IPS DF 4.7 (cell line): ENCODE measurements at regions not wholly inside any gene's neighbourhood (a gene's known extent, or its start where the extent isn't known, plus 50 kb on each side); places are given as distances from the start of the nearest gene placed in this dataset.
"Not testable (repeated sequence)": the region's sequence is repeated elsewhere in the genome, so short reads cannot be mapped to it uniquely, and the experiment has no call there.

ENCODE experiments used
- DNase-seq: peaks from one replicate; pipeline ENCODE4 v3.0.0-alpha.2; 2013; ENCODE audit warnings: low spot score; ENCODE audit errors: extremely low read depth

DNA sequence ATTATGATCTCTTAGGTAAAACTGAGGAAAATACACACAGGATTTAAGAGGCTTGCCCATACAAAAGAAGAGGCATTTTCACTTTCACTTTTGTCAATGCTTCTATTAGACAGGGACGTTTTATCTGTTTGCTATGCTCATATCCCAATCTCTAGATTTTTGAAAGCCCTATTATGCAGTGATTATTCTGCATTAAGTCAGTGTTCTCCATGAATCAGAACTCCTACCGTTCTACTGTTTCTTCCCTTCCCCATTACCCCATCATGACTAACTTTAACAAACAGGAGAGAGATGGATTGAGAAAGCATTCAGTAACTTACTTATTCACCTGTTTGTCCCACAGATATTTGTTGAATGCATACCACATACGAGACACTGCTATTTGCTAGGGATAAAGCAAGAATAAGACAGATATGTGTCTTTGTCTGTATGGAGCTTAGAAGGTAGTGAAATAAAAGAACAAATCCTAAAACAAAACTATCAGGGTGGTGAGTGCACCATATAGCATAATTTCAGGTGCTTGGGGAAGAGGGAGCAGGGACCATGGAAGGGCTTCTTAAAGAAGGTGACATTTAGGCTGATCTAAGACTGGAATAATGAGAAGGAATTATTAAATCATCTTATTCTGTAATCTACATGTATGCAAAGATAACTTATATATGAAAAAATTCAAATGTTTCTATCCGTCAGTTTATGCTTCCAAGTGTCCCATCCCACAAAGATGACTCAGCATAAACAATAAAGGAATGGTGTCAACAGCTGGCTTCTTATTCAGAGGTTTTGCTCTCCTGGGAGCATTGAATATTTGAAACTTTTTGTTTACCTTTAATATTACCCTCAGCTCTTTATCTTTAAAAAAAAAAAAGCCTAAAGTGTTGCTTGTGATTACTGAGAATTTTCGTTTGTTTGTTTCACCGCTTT, 328.1 kb downstream of the HINT1 start:
- no peak for DNase-seq

- not testable (repeated sequence) for DNase-seq
Measured at GRCh38 chr5:130817598-130818384, 347.3 kb downstream of the HINT1 start.

- no peak for DNase-seq
Measured at GRCh38 chr5:130815246-130815645, 349.8 kb downstream of the HINT1 start.

GRCh38 chr5:130808691-130809090, 356.4 kb downstream of the HINT1 start:
- no peak for DNase-seq

- DNase-seq: no peak
Measured at GRCh38 chr5:130805648-130806047, 359.4 kb downstream of the HINT1 start.

- DNase-seq: no peak
Measured at GRCh38 chr5:130805036-130805435, 360.0 kb downstream of the HINT1 start.

DNA sequence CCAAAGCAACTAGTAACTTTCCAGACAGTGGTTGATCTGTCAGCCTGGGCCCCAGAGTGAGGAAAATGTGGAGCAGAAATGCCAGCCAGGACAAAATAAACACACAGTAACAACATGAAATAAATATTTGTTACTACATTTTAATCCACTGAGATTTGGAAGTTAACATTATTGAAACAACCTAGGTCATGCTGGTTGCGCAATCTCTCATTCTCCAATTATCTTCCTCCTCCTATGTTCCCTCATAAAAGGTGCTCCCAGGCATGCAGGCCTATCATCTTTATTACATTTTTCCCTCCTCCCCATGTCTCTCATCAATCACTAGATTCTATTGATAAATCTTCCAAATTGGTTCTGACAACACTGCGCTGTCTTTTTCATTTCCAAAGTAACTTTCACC, 363.1 kb downstream of the HINT1 start:
- no peak for DNase-seq

- no peak for DNase-seq
Measured at GRCh38 chr5:130799015-130799414, 366.0 kb downstream of the HINT1 start.

DNA sequence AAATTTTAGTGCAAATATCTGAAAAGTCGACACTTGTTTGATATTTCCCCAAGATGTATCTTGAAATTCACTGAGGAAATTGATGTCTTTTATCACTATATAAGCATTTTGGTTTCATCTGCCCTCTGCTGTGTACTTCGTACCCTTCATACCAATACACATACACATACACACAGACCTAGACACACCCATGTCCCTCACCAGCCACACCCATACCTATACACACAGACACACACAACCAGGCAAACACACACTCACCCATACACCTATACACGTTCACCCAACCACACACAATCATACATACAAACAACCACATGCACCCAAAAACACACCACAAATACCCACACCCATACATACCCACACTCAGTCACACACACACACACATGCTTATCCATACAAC, 367.8 kb downstream of the HINT1 start:
- no peak for DNase-seq

GRCh38 chr5:130796902-130797301, 368.2 kb downstream of the HINT1 start:
- no peak for DNase-seq

DNA sequence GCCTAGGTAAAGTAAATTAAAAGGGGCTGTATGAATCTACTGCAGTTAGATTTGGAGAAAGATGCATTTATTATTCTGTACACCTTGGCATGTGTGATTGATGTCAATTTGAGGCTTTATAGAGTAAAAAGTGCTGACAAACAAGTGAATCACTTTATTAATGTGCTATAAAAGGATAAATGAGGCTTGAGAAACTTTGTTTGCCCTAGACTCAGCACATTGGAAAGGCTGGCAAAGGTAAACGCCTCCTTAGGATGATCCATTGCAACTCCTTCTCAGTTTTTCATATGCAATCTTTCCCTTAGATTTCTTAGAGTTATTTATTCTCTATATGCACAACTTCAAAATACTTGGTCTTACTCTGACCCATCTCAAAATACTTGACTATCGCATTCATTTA, 369.0 kb downstream of the HINT1 start:
- no peak for DNase-seq

GRCh38 chr5:130795037-130795436, 370.0 kb downstream of the HINT1 start:
- DNase-seq: no peak

DNA sequence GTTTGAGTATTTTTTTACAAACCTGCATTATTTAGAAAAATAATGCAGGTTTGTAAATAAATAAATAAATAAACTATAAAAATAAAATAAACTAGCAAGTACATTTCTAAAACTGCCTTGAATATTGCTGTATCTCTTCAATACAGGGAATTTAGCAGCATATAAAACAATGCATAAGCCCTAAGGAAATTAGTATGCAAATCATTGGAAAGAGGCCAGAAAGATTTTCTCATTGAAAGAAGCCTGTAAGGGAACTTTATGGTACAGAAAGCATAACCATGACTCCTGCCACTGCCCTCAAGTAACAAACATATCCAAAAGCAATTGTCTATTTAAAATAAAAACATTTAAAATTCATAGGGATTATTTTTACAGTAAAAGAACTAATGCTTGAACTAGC, 387.3 kb downstream of the HINT1 start:
- DNase-seq: no peak

DNA sequence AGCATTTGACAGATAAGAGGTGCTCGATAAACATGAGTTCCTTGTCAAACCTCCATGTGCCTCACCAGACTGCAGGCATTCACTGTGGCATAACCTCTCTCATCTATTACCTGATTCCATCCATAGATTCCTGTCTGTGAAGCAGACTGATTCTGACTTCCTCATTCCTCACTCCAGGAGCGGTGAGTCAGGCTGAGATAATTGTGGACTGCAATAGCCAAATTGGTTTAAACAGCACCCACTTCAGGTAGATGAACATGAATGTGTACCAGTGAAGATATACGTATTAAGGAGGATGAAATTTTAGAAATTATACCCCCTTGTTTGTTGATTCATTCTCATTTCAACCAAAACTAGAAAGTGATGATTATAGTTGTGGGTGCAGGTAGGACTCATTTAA, 391.2 kb downstream of the HINT1 start:
- peak; percentile 2 for DNase-seq

DNA sequence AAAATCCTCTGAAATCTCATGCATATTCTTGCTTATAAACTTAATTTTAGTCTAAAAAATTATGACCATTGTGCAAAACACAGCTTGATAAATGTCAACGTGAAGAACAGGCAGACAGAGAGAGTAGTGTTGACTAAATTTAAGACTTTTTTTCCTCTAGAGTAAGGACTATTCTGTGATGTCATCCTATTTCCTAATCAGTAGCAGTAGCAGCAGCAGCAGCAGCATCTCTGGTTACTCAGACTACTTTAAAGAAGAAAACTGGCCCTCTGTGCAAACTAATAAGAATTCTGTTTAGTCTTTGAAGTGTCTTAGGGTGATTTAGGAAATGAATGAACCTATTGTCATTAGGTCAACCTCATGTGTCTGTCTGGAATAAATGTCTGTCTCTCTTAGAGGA, 403.0 kb downstream of the HINT1 start:
- no peak for DNase-seq

DNA sequence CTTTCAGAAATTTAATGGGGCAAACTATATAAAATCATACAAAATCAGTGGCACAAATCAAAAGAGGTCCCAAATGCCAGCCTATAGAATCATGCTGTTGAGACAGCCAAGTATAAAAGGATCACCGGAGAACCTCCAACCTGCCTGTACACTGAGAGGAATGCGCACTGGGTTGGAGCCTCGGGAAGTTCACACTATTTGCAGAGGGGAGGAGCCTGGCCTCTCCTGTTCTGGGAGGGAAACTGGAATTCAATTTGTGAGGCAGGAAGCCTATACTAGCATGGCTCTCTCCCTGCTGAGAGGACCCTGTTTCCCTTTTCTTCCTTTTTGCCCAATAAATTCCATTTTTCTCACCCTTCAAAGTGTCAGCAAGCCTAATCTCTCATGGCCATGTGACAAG, 406.0 kb downstream of the HINT1 start:
- DNase-seq: no peak

DNA sequence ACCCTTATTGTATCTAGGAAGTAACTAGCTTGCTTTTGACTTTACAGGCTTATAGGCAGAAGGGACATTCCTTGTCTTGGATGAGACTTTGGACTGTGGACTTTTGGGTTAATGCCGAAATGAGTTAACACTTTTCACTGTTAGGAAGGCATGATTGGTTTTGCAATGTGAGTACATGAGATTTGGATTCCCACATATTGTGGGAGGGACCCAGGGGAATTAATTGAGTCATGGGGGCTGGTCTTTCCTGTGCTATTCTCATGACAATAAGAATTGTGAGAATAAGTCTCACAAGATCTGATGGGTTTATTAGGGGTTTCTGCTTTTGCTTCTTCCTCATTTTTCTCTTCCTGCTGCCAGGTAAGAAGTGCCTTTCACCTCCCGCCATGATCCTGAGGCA, 417.5 kb downstream of the HINT1 start:
- no peak for DNase-seq

DNA sequence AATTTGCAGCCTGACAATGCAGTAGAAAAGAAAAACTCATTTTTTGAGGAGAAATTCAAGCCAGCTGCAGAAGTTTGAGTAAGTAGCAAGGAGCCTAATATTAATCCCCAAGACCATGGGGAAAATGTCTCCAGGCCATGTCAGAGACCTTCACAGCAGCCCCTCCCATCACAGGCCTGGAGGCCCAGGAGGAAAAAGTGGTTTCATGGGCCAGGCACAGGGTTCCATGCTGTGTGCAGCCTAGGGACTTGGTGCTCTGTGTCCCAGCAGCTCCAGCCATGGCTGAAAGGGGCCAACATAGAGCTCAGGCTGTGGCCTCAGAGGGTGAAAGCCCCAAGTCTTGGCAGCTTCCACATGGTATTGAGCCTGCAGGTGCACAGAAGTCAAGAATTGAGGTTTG, 418.4 kb downstream of the HINT1 start:
- DNase-seq: not testable (repeated sequence)

GRCh38 chr5:130743092-130743491, 422.0 kb downstream of the HINT1 start:
- no peak for DNase-seq

DNA sequence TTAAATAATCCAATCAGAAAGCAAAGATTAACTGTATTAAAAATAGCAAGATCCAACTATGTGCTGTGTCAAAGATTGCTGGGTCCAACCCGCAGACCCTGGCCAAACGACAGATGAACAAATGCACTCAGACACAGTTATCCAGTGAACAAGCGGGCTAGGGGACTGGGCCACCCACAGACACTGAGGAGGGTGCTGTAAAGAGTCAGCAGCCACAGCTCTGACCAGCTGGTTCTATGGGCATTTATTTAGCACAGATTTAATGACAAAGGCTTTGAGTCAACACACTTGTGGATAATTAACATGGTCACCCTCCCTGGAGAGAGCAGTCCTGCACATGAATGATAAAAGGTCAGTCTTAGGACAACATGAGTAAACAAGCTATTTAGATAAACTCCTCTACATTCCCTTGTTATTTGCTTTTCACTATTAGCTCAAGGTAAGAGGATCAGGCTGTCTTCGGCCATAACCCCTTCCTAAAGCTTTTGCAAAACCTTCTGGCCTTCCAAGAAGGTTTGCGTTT, 424.9 kb downstream of the HINT1 start:
- DNase-seq: no peak

DNA sequence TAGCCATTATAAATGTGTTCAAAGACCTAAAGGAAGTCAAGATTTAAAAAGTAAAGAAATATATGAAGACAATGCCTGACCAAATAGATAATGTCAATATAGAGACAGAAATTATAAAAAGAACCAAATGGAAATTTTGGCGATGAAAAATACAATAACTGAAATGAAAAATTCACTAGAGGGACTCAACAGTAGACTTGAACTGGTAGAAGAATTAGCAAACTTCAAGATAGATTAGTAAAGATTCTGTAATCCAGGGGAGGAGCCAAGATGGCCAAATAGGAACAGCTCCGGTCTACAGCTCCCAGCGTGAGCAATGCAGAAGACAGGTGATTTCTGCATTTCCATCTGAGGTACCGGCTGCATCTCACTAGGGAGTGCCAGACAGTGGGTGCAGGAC, 433.2 kb downstream of the HINT1 start:
- DNase-seq: no peak

GRCh38 chr5:130729541-130729940, 435.5 kb downstream of the HINT1 start:
- no peak for DNase-seq
